CMK (cell line): ENCODE measurements at regions not wholly inside any gene's neighbourhood (a gene's known extent, or its start where the extent isn't known, plus 50 kb on each side); places are given as distances from the start of the nearest gene placed in this dataset.
"Not testable (repeated sequence)": the region's sequence is repeated elsewhere in the genome, so short reads cannot be mapped to it uniquely, and the experiment has no call there.

ENCODE experiments used
- DNase-seq: peaks from one replicate; pipeline ENCODE4 v3.0.0-alpha.2; 2010; ENCODE audit warnings: low read depth

GRCh38 chr20:55937283-55937682, 68.0 kb downstream of the CBLN4 start:
- DNase-seq, result no peak

- DNase-seq, result no peak
Observed at GRCh38 chr20:55936209-55936595, 69.1 kb downstream of the CBLN4 start.

- no peak for DNase-seq
Observed at GRCh38 chr20:55935448-55936208, 69.7 kb downstream of the CBLN4 start.

- no peak for DNase-seq
Observed at GRCh38 chr20:55934146-55934545, 71.2 kb downstream of the CBLN4 start.

- DNase-seq, result not testable (repeated sequence)
Observed at GRCh38 chr20:55930876-55931275, 74.4 kb downstream of the CBLN4 start.

- no peak for DNase-seq
Observed at GRCh38 chr20:55928266-55928665, 77.1 kb downstream of the CBLN4 start.

- DNase-seq, result no peak
Observed at GRCh38 chr20:55919956-55920355, 85.4 kb downstream of the CBLN4 start.

GRCh38 chr20:55919319-55919718, 86.0 kb downstream of the CBLN4 start:
- DNase-seq, result no peak

GRCh38 chr20:55918471-55918870, 86.8 kb downstream of the CBLN4 start:
- DNase-seq, result no peak

GRCh38 chr20:55893031-55893430, 112.3 kb downstream of the CBLN4 start:
- no peak for DNase-seq

- DNase-seq, result no peak
Observed at GRCh38 chr20:55888685-55889084, 116.6 kb downstream of the CBLN4 start.

GRCh38 chr20:55882910-55883309, 122.4 kb downstream of the CBLN4 start:
- no peak for DNase-seq

- no peak for DNase-seq
Observed at GRCh38 chr20:55882286-55882685, 123.0 kb downstream of the CBLN4 start.

GRCh38 chr20:55881204-55881603, 124.1 kb downstream of the CBLN4 start:
- no peak for DNase-seq

- DNase-seq, result no peak
Observed at GRCh38 chr20:55880361-55880760, 125.0 kb downstream of the CBLN4 start.

- no peak for DNase-seq
Observed at GRCh38 chr20:55855052-55855451, 150.3 kb downstream of the CBLN4 start.

- no peak for DNase-seq
Observed at GRCh38 chr20:55830121-55830827, 175.0 kb downstream of the CBLN4 start.

GRCh38 chr20:55805138-55805537, 200.2 kb downstream of the CBLN4 start:
- no peak for DNase-seq

- no peak for DNase-seq
Observed at GRCh38 chr20:55800552-55801245, 204.6 kb downstream of the CBLN4 start.

GRCh38 chr20:55793986-55794385, 211.3 kb downstream of the CBLN4 start:
- DNase-seq, result no peak

- no peak for DNase-seq
Observed at GRCh38 chr20:55792049-55792448, 213.3 kb downstream of the CBLN4 start.

GRCh38 chr20:55790178-55790577, 215.1 kb downstream of the CBLN4 start:
- no peak for DNase-seq

GRCh38 chr20:55784036-55784435, 221.3 kb downstream of the CBLN4 start:
- DNase-seq, result no peak
